Glutamatergic neuron (in vitro differentiated cells): ENCODE measurements at regions not wholly inside any gene's neighbourhood (a gene's known extent, or its start where the extent isn't known, plus 50 kb on each side); places are given as distances from the start of the nearest gene placed in this dataset.
"Not testable (repeated sequence)": the region's sequence is repeated elsewhere in the genome, so short reads cannot be mapped to it uniquely, and the experiment has no call there.

Experiments used
- DNase-seq: peaks from one replicate; pipeline ENCODE4 v3.0.0; 2022
- H3K27ac Mint-ChIP-seq: one replicate; pipeline ENCODE4 v1.8.0; 2020; ENCODE audit warnings: mild to moderate bottlenecking, mixed read lengths, inconsistent platforms; ENCODE audit not compliant: unreplicated experiment
- H3K27me3 Mint-ChIP-seq: one replicate; pipeline ENCODE4 v1.8.0; 2020; ENCODE audit warnings: mild to moderate bottlenecking, moderate library complexity, mixed read lengths, inconsistent platforms; ENCODE audit not compliant: unreplicated experiment
- H3K36me3 Mint-ChIP-seq: one replicate; pipeline ENCODE4 v1.8.0; 2020; ENCODE audit warnings: mild to moderate bottlenecking, mixed read lengths, inconsistent platforms; ENCODE audit not compliant: unreplicated experiment
- H3K4me1 Mint-ChIP-seq: one replicate; pipeline ENCODE4 v1.8.0; 2020; ENCODE audit warnings: mild to moderate bottlenecking, low read depth, mixed read lengths, inconsistent platforms; ENCODE audit not compliant: unreplicated experiment
- H3K4me3 Mint-ChIP-seq: one replicate; pipeline ENCODE4 v1.8.0; 2020; ENCODE audit warnings: mild to moderate bottlenecking, mixed read lengths, inconsistent platforms; ENCODE audit not compliant: unreplicated experiment
- H3K9me3 Mint-ChIP-seq: one replicate; pipeline ENCODE4 v1.8.0; 2020; ENCODE audit warnings: mild to moderate bottlenecking, moderate library complexity, mixed read lengths, inconsistent platforms; ENCODE audit not compliant: unreplicated experiment
- CTCF ChIP-seq: fragments of 200-600 bp; sonication (generic); IDR thresholded peaks from one replicate; pipeline ENCODE4 v1.5.0; 2021; ENCODE audit not compliant: partially characterized antibody, unreplicated experiment

GRCh38 chr12:62044450-62045135 lies 215.6 kb upstream of the USP15 start:
- H3K4me3 Mint-ChIP-seq: no peak overlapping the region
- DNase-seq: no peak
- no peaks in the 10 kb centered on the region for H3K27me3 Mint-ChIP-seq
- H3K9me3 Mint-ChIP-seq: no peaks in the 10 kb centered on the region
- TF ChIP-seq CTCF: no peak
- H3K27ac Mint-ChIP-seq: no peak overlapping the region
- H3K4me1 Mint-ChIP-seq: no peaks in the 10 kb centered on the region
- H3K36me3 Mint-ChIP-seq: no peaks in the 10 kb centered on the region

- Mint-ChIP-seq H3K9me3 (no peaks in the 10 kb centered on the region), H3K4me1 (no peaks in the 10 kb centered on the region), H3K27me3 (no peaks in the 10 kb centered on the region), H3K27ac (no peak overlapping the region), H3K4me3 (no peak overlapping the region), H3K36me3 (no peaks in the 10 kb centered on the region)
- TF ChIP-seq CTCF: no peak
- DNase-seq: no peak
These were observed 215.0 kb upstream of the USP15 start for GRCh38 chr12:62045211-62045610.

GRCh38 chr12:62050785-62051184 lies 209.4 kb upstream of the USP15 start:
- no peak for TF ChIP-seq CTCF
- no peaks in the 10 kb centered on the region for H3K9me3 Mint-ChIP-seq
- H3K4me3 Mint-ChIP-seq: no peak overlapping the region
- H3K4me1 Mint-ChIP-seq: no peaks in the 10 kb centered on the region
- DNase-seq: no peak
- H3K27ac Mint-ChIP-seq: no peak overlapping the region
- H3K27me3 Mint-ChIP-seq: no peaks in the 10 kb centered on the region
- no peaks in the 10 kb centered on the region for H3K36me3 Mint-ChIP-seq

- no peaks in the 10 kb centered on the region for H3K36me3 Mint-ChIP-seq
- H3K27ac Mint-ChIP-seq: no peak overlapping the region
- no peak for TF ChIP-seq CTCF
- H3K27me3 Mint-ChIP-seq: no peaks in the 10 kb centered on the region
- no peak overlapping the region for H3K4me3 Mint-ChIP-seq
- no peak for DNase-seq
- H3K4me1 Mint-ChIP-seq: no peaks in the 10 kb centered on the region
- H3K9me3 Mint-ChIP-seq: no peaks in the 10 kb centered on the region
These were observed 190.2 kb upstream of the USP15 start for GRCh38 chr12:62069976-62070375.

- not testable (repeated sequence) for H3K4me1 Mint-ChIP-seq, H3K36me3 Mint-ChIP-seq, H3K9me3 Mint-ChIP-seq, H3K27me3 Mint-ChIP-seq, H3K27ac Mint-ChIP-seq, H3K4me3 Mint-ChIP-seq, DNase-seq
These were observed 187.0 kb upstream of the USP15 start for GRCh38 chr12:62073236-62073635.
